WTC11 (cell line): ENCODE measurements at regions not wholly inside any gene's neighbourhood (a gene's known extent, or its start where the extent isn't known, plus 50 kb on each side); places are given as distances from the start of the nearest gene placed in this dataset.

Experiments used
- ATAC-seq: fragments of 200-7000 bp; cut with Tn5 transposase; 2 replicates; pipeline ENCODE4 v1.10.0; 2021; ENCODE audit warnings: mild to moderate bottlenecking, moderate library complexity
- CTCF ChIA-PET: fragments of 300-600 bp; sonication (Branson Sonifier 250); formaldehyde crosslinking; loops from one replicate; lab custom pipeline; 2021; ENCODE audit warnings: antibody characterized with exemption; lab: Charles Lee
- POLR2A ChIA-PET: fragments of 350-600 bp; sonication (Branson Sonifier 250); formaldehyde crosslinking; loops from one replicate; lab custom pipeline; 2021; ENCODE audit warnings: antibody characterized with exemption; lab: Charles Lee
- DNase-seq: peaks from one replicate; pipeline ENCODE4 v3.0.0; 2021; ENCODE audit warnings: low spot score
- H3K27ac Mint-ChIP-seq: 2 replicates; pipeline ENCODE4 v1.8.0; 2021; ENCODE audit warnings: mixed read lengths
- H3K27me3 Mint-ChIP-seq: 2 replicates; pipeline ENCODE4 v1.8.0; 2021; ENCODE audit warnings: low read depth, mild to moderate bottlenecking, moderate library complexity, mixed read lengths
- H3K36me3 Mint-ChIP-seq: 2 replicates; pipeline ENCODE4 v1.8.0; 2021; ENCODE audit warnings: mixed read lengths
- H3K4me1 Mint-ChIP-seq: 2 replicates; pipeline ENCODE4 v1.8.0; 2022; ENCODE audit warnings: mixed read lengths
- H3K4me3 Mint-ChIP-seq: 2 replicates; pipeline ENCODE4 v1.8.0; 2021; ENCODE audit warnings: mild to moderate bottlenecking, moderate library complexity, mixed read lengths
- H3K9me3 Mint-ChIP-seq: 2 replicates; pipeline ENCODE4 v1.8.0; 2021; ENCODE audit warnings: mixed read lengths
- CBFB ChIP-seq: sonication (generic); formaldehyde crosslinking; IDR thresholded peaks from 2 replicates; pipeline ENCODE4 v1.8.1; 2022; ENCODE audit warnings: mild to moderate bottlenecking, low read depth, missing genetic modification reagents
- EMX1 ChIP-seq: fragments of 250-450 bp; sonication (Bioruptor Pico); IDR thresholded peaks from 2 replicates; pipeline ENCODE4 v1.8.0; 2021; ENCODE audit warnings: mild to moderate bottlenecking
- HMGA2 ChIP-seq: fragments of 250-450 bp; sonication (Bioruptor Pico); IDR thresholded peaks from 2 replicates; pipeline ENCODE4 v1.4.0; 2021; ENCODE audit warnings: mild to moderate bottlenecking, moderate library complexity
- IRF2 ChIP-seq: sonication (generic); formaldehyde crosslinking; IDR thresholded peaks from 2 replicates; pipeline ENCODE4 v1.8.0; 2022; ENCODE audit warnings: low read depth, missing genetic modification reagents, borderline replicate concordance
- JAZF1 ChIP-seq: fragments of 250-450 bp; sonication (Bioruptor Pico); IDR thresholded peaks from 2 replicates; pipeline ENCODE4 v1.9.0; 2021; ENCODE audit warnings: moderate library complexity, mild to moderate bottlenecking, inconsistent platforms
- JUN ChIP-seq: sonication (generic); formaldehyde crosslinking; IDR thresholded peaks from 2 replicates; pipeline ENCODE4 v1.8.0; 2023; ENCODE audit warnings: mild to moderate bottlenecking, missing genetic modification reagents
- KAT7 ChIP-seq: sonication (generic); formaldehyde crosslinking; IDR thresholded peaks from 2 replicates; pipeline ENCODE4 v1.8.1; 2023; ENCODE audit warnings: missing genetic modification reagents, mild to moderate bottlenecking, borderline replicate concordance
- NFATC4 ChIP-seq: fragments of 250-450 bp; sonication (Bioruptor Pico); IDR thresholded peaks from 2 replicates; pipeline ENCODE4 v1.9.0; 2021; ENCODE audit warnings: mild to moderate bottlenecking
- NR2C2 ChIP-seq: sonication (generic); formaldehyde crosslinking; IDR thresholded peaks from 2 replicates; pipeline ENCODE4 v1.8.0; 2022; ENCODE audit warnings: mild to moderate bottlenecking, missing genetic modification reagents
- PRRX2 ChIP-seq: fragments of 250-450 bp; sonication (Bioruptor Pico); IDR thresholded peaks from 2 replicates; pipeline ENCODE4 v1.8.0; 2021; ENCODE audit warnings: mild to moderate bottlenecking
- SMAD3 ChIP-seq: sonication (generic); formaldehyde crosslinking; IDR thresholded peaks from 2 replicates; pipeline ENCODE4 v1.8.0; 2022; ENCODE audit warnings: missing genetic modification reagents, mild to moderate bottlenecking, borderline replicate concordance
- SOX15 ChIP-seq: fragments of 250-450 bp; sonication (Bioruptor Pico); IDR thresholded peaks from 2 replicates; pipeline ENCODE4 v1.9.0; 2021; ENCODE audit warnings: mild to moderate bottlenecking
- TEAD4 ChIP-seq: sonication (generic); formaldehyde crosslinking; IDR thresholded peaks from 2 replicates; pipeline ENCODE4 v1.8.0; 2022; ENCODE audit warnings: mild to moderate bottlenecking, missing genetic modification reagents
- TP53 ChIP-seq: sonication (generic); formaldehyde crosslinking; IDR thresholded peaks from 2 replicates; pipeline ENCODE4 v1.8.1; 2023; ENCODE audit warnings: mild to moderate bottlenecking, missing genetic modification reagents
- ZBTB21 ChIP-seq: sonication (generic); formaldehyde crosslinking; IDR thresholded peaks from 2 replicates; pipeline ENCODE4 v1.8.1; 2023; ENCODE audit warnings: mild to moderate bottlenecking, missing genetic modification reagents, borderline replicate concordance
- ZNF396 ChIP-seq: fragments of 250-450 bp; sonication (Bioruptor Pico); IDR thresholded peaks from 2 replicates; pipeline ENCODE4 v1.8.0; 2021; ENCODE audit warnings: mild to moderate bottlenecking, moderate library complexity, borderline replicate concordance
- ZNF416 ChIP-seq: fragments of 250-450 bp; sonication (Bioruptor Pico); IDR thresholded peaks from 2 replicates; pipeline ENCODE4 v1.9.0; 2021; ENCODE audit warnings: mild to moderate bottlenecking, inconsistent platforms
- ZNF423 ChIP-seq: fragments of 250-450 bp; sonication (Bioruptor Pico); IDR thresholded peaks from 2 replicates; pipeline ENCODE4 v2.1.2; 2022; ENCODE audit warnings: mild to moderate bottlenecking, moderate library complexity
- ZNF671 ChIP-seq: fragments of 250-450 bp; sonication (Bioruptor Pico); IDR thresholded peaks from 2 replicates; pipeline ENCODE4 v1.8.0; 2021; ENCODE audit warnings: mild to moderate bottlenecking
- TF ChIP-seq, protein P1 (sequence below): sonication (generic); formaldehyde crosslinking; IDR thresholded peaks from 2 replicates; pipeline ENCODE4 v1.8.0; 2022; ENCODE audit warnings: mild to moderate bottlenecking, missing genetic modification reagents
- TF ChIP-seq, protein P2 (sequence below): sonication (generic); formaldehyde crosslinking; IDR thresholded peaks from 2 replicates; pipeline ENCODE4 v1.8.1; 2022; ENCODE audit warnings: mild to moderate bottlenecking, missing genetic modification reagents, moderate library complexity, borderline replicate concordance
- TF ChIP-seq, protein P3 (sequence below): sonication (generic); formaldehyde crosslinking; IDR thresholded peaks from 2 replicates; pipeline ENCODE4 v1.8.1; 2023; ENCODE audit warnings: mild to moderate bottlenecking, moderate library complexity, missing genetic modification reagents
- TF ChIP-seq, protein P4 (sequence below): fragments of 250-450 bp; sonication (Bioruptor Pico); IDR thresholded peaks from 2 replicates; pipeline ENCODE4 v1.9.0; 2021; ENCODE audit warnings: mild to moderate bottlenecking
- TF ChIP-seq, protein P5 (sequence below): sonication (generic); formaldehyde crosslinking; IDR thresholded peaks from 2 replicates; pipeline ENCODE4 v1.8.0; 2023; ENCODE audit warnings: missing genetic modification reagents
- TF ChIP-seq, protein P6 (sequence below): sonication (generic); formaldehyde crosslinking; IDR thresholded peaks from 2 replicates; pipeline ENCODE4 v1.8.0; 2022; ENCODE audit warnings: missing genetic modification reagents

DNA sequence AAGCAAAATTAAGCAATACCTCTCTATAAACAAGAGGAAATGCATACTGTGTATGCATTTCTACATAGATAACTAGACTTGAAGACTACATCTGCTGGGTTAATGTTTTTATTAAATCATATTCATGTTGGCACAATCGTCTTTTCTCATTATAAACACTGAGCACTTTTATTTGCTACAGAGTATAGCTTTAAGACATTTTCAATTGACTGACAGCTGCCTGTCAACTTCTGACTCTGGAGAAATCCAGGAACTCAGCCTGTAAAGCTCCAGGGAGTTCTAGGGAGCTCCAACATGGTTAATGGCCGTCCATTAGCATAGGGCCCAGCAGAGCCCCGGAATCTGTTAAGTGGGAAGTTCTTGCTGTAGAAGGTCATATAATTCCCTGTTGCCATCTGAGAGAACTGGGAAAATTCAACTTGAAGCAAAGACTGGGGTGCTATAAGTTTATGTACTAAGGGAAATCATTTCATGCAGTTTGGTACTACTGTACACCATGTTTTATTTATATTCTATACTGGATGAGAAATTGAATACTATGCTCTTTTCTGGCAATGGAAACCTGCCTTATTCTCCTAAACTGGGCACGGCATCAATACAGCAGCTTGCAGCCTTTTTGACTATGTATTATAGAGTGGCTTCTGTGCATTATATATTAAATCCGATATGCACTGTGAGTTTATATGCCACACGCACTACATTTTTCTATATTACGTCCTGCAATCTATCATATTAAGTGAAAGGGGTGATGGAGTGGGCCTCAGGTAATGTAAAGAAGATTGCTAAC lies 243.5 kb upstream of the ZNF521 start:
- H3K36me3 Mint-ChIP-seq: no peaks in the 10 kb centered on the region
- peaks cover 12% of the 10 kb centered on the region for H3K4me1 Mint-ChIP-seq
- ChIA-PET POLR2A (no interaction called here), CTCF (no interaction called here)
- H3K9me3 Mint-ChIP-seq: no peaks in the 10 kb centered on the region
- H3K27ac Mint-ChIP-seq: no peak overlapping the region
- no peak for ATAC-seq
- DNase-seq: no peak
- no peak for TF ChIP-seq NR2C2
- TF ChIP-seq, protein P1, sequence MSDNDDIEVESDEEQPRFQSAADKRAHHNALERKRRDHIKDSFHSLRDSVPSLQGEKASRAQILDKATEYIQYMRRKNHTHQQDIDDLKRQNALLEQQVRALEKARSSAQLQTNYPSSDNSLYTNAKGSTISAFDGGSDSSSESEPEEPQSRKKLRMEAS (CRISPR knock-in tag): no peak
- TF ChIP-seq CBFB: no peak
- no peak for TF ChIP-seq ZBTB21
- TF ChIP-seq NFATC4: no peak
- no peak overlapping the region for H3K4me3 Mint-ChIP-seq
- H3K27me3 Mint-ChIP-seq: no peaks in the 10 kb centered on the region

DNA sequence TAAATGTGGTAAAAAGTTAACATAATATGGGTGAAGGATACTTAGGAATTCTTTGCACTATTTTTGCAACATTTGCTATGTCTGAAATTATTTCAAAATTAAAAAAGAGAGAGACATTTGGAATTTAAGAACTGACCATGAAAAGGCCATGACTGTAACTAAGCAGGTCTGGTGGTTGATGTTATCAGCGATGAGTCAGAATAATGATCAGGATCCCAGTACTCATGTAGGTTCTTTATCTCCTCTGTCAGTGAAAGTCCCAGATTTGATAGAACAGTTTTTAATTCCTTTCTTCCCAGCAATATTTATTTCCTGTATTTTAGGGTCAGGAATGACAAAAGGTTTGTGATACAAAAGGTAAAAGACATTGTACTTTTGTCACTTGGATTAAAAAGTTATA lies 242.4 kb upstream of the ZNF521 start:
- Mint-ChIP-seq H3K4me3 (no peak overlapping the region), H3K36me3 (no peaks in the 10 kb centered on the region), H3K9me3 (no peaks in the 10 kb centered on the region), H3K27ac (no peak overlapping the region), H3K27me3 (no peaks in the 10 kb centered on the region), H3K4me1 (peaks cover 12% of the 10 kb centered on the region)
- POLR2A ChIA-PET: no interaction called here
- no peak for DNase-seq
- no peak for ATAC-seq
- TF ChIP-seq, protein P1 (CRISPR knock-in tag): no peak
- TF ChIP-seq CBFB: no peak
- no peak for TF ChIP-seq TP53 (CRISPR knock-in tag)
- no peak for TF ChIP-seq ZNF423 (CRISPR knock-in tag)
- no peak for TF ChIP-seq ZNF416 (CRISPR knock-in tag)
- TF ChIP-seq KAT7: no peak
- TF ChIP-seq, protein P2, sequence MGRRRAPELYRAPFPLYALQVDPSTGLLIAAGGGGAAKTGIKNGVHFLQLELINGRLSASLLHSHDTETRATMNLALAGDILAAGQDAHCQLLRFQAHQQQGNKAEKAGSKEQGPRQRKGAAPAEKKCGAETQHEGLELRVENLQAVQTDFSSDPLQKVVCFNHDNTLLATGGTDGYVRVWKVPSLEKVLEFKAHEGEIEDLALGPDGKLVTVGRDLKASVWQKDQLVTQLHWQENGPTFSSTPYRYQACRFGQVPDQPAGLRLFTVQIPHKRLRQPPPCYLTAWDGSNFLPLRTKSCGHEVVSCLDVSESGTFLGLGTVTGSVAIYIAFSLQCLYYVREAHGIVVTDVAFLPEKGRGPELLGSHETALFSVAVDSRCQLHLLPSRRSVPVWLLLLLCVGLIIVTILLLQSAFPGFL: no peak
- TF ChIP-seq ZNF671 (CRISPR knock-in tag): no peak
- TF ChIP-seq TEAD4 (CRISPR knock-in tag): no peak
- TF ChIP-seq, protein P3, sequence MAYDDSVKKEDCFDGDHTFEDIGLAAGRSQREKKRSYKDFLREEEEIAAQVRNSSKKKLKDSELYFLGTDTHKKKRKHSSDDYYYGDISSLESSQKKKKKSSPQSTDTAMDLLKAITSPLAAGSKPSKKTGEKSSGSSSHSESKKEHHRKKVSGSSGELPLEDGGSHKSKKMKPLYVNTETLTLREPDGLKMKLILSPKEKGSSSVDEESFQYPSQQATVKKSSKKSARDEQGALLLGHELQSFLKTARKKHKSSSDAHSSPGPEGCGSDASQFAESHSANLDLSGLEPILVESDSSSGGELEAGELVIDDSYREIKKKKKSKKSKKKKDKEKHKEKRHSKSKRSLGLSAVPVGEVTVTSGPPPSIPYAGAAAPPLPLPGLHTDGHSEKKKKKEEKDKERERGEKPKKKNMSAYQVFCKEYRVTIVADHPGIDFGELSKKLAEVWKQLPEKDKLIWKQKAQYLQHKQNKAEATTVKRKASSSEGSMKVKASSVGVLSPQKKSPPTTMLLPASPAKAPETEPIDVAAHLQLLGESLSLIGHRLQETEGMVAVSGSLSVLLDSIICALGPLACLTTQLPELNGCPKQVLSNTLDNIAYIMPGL (CRISPR knock-in tag): no peak
- TF ChIP-seq HMGA2 (CRISPR knock-in tag): no peak
- TF ChIP-seq, protein P4, sequence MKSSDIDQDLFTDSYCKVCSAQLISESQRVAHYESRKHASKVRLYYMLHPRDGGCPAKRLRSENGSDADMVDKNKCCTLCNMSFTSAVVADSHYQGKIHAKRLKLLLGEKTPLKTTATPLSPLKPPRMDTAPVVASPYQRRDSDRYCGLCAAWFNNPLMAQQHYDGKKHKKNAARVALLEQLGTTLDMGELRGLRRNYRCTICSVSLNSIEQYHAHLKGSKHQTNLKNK: no peak
- TF ChIP-seq, protein P5, sequence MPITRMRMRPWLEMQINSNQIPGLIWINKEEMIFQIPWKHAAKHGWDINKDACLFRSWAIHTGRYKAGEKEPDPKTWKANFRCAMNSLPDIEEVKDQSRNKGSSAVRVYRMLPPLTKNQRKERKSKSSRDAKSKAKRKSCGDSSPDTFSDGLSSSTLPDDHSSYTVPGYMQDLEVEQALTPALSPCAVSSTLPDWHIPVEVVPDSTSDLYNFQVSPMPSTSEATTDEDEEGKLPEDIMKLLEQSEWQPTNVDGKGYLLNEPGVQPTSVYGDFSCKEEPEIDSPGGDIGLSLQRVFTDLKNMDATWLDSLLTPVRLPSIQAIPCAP: no peak
- CTCF ChIA-PET: no interaction called here

DNA sequence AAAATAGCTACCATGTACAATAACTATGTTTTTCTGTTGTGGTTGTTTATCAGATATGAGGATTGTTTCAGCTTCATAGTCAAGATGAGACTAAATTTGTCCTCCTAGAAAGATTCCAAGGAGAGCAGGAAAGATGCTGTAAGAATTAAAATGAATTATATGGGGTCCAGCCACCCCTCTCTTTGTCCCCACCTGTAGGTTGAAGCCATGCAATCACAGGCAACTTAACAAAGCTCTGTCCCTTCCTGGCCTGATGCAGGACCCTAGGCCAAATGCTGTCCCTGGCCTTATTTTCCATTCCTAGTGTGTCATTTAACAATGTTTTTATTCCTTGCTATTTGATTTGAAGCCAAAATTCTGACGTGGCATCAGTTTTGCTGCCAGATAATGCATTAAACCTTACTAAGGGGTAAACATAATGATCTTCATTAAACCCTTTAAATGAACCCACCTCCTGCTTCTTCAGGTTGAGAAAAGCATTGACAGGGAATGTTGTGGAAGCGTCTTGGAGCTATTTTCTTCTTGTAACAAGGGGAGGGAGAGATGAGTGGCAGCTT lies 240.9 kb upstream of the ZNF521 start:
- DNase-seq: no peak
- ChIA-PET CTCF (interaction anchor here (0.8 to 1.2 kb wide), 2 partner anchors 12 to 291 kb away, joined by 3 to 8 read pairs; no protein-coding TSS in a partner anchor), POLR2A (no interaction called here)
- peaks cover 14% of the 10 kb centered on the region for H3K9me3 Mint-ChIP-seq
- H3K27me3 Mint-ChIP-seq: no peaks in the 10 kb centered on the region
- ATAC-seq: no peak; the same call in 1 of the 2 replicates
- H3K4me3 Mint-ChIP-seq: no peak overlapping the region
- H3K4me1 Mint-ChIP-seq: peaks cover 12% of the 10 kb centered on the region
- no peak overlapping the region for H3K27ac Mint-ChIP-seq
- peaks cover 14% of the 10 kb centered on the region for H3K36me3 Mint-ChIP-seq
- TF ChIP-seq SMAD3 (no peak), ZNF396 (no peak), SOX15 (no peak), JAZF1 (CRISPR knock-in tag) (no peak), JUN (CRISPR knock-in tag) (no peak), PRRX2 (CRISPR knock-in tag) (no peak), EMX1 (CRISPR knock-in tag) (no peak), IRF2 (CRISPR knock-in tag) (no peak)
- TF ChIP-seq, protein P6, sequence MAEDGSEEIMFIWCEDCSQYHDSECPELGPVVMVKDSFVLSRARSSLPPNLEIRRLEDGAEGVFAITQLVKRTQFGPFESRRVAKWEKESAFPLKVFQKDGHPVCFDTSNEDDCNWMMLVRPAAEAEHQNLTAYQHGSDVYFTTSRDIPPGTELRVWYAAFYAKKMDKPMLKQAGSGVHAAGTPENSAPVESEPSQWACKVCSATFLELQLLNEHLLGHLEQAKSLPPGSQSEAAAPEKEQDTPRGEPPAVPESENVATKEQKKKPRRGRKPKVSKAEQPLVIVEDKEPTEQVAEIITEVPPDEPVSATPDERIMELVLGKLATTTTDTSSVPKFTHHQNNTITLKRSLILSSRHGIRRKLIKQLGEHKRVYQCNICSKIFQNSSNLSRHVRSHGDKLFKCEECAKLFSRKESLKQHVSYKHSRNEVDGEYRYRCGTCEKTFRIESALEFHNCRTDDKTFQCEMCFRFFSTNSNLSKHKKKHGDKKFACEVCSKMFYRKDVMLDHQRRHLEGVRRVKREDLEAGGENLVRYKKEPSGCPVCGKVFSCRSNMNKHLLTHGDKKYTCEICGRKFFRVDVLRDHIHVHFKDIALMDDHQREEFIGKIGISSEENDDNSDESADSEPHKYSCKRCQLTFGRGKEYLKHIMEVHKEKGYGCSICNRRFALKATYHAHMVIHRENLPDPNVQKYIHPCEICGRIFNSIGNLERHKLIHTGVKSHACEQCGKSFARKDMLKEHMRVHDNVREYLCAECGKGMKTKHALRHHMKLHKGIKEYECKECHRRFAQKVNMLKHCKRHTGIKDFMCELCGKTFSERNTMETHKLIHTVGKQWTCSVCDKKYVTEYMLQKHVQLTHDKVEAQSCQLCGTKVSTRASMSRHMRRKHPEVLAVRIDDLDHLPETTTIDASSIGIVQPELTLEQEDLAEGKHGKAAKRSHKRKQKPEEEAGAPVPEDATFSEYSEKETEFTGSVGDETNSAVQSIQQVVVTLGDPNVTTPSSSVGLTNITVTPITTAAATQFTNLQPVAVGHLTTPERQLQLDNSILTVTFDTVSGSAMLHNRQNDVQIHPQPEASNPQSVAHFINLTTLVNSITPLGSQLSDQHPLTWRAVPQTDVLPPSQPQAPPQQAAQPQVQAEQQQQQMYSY (CRISPR knock-in tag): no peak
